Hepatocyte (in vitro differentiated cells): ENCODE measurements at regions not wholly inside any gene's neighbourhood (a gene's known extent, or its start where the extent isn't known, plus 50 kb on each side); places are given as distances from the start of the nearest gene placed in this dataset.

Source experiments
- EZH2 ChIP-seq: fragments of 200-600 bp; sonication (generic); IDR thresholded peaks from 2 replicates; pipeline ENCODE4 v1.6.1; 2016; ENCODE audit warnings: antibody characterized with exemption, mild to moderate bottlenecking, borderline replicate concordance
- EZH2phosphoT487 ChIP-seq: fragments of 200-600 bp; sonication (generic); IDR thresholded peaks from one replicate; pipeline ENCODE4 v1.6.1; 2018; ENCODE audit warnings: antibody characterized with exemption, mild to moderate bottlenecking, low read depth, moderate library complexity; ENCODE audit not compliant: unreplicated experiment, severe bottlenecking
- TF ChIP-seq, protein P1 (sequence below): fragments of 200-600 bp; sonication (generic); IDR thresholded peaks from 2 replicates; pipeline ENCODE4 v1.5.1; 2016; ENCODE audit warnings: antibody characterized with exemption, mild to moderate bottlenecking; ENCODE audit not compliant: poor library complexity

DNA sequence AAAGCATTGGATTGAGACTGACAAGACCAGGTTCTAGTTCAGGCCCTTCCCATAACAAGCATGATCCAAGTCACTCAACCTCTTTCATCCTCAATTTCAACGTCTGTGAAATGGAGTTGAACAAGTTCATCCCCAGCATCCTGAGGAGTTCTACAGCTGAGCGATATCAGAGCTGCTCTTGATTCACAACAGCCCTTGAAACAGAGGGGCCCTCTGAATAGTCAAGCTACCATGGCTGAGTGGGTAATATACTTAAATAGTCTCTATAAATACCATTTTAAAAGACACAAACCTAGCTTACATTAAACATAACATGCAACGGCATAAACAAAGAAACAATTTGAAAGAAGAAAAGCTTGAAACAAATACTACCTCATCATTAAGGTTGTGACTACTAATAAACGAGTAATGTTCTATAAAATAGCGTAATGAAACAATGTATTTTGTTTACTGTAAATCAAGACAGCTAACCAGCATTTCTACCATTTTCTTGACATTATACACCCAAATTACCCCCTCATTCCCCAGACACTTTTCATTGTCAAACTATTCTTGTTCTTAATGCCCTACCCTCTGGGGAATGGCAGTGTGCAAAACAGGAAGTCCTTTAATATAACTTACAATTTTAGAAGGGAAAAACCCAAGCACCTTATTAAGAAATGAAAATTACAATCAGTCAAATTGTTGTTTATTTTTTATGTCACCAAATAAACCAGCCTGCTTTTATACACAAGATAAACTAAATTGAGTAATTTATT is 202.3 kb downstream of the PARM1 start:
- TF ChIP-seq, protein P1, sequence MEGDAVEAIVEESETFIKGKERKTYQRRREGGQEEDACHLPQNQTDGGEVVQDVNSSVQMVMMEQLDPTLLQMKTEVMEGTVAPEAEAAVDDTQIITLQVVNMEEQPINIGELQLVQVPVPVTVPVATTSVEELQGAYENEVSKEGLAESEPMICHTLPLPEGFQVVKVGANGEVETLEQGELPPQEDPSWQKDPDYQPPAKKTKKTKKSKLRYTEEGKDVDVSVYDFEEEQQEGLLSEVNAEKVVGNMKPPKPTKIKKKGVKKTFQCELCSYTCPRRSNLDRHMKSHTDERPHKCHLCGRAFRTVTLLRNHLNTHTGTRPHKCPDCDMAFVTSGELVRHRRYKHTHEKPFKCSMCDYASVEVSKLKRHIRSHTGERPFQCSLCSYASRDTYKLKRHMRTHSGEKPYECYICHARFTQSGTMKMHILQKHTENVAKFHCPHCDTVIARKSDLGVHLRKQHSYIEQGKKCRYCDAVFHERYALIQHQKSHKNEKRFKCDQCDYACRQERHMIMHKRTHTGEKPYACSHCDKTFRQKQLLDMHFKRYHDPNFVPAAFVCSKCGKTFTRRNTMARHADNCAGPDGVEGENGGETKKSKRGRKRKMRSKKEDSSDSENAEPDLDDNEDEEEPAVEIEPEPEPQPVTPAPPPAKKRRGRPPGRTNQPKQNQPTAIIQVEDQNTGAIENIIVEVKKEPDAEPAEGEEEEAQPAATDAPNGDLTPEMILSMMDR = no peak
- no peak for TF ChIP-seq EZH2
- TF ChIP-seq EZH2phosphoT487 = no peak
